Vagina (tissue), 2 donors: ENCODE measurements at regions not wholly inside any gene's neighbourhood (a gene's known extent, or its start where the extent isn't known, plus 50 kb on each side); places are given as distances from the start of the nearest gene placed in this dataset.

Experiments used
- CTCF ChIP-seq, 3 experiments: fragments of 450-650 bp in 2 of 3; fragments of 200-600 bp in 1 of 3; sonication (generic) in 1 of 3; IDR thresholded peaks; one replicate each; pipeline ENCODE4 v1.5.1; 2017 to 2019; ENCODE audit warnings: antibody characterized with exemption in 3 of 3, mild to moderate bottlenecking in 2 of 3, moderate library complexity in 2 of 3
- POLR2A ChIP-seq, 2 donors: fragments of 450-650 bp; IDR thresholded peaks; one replicate each; pipeline ENCODE4 v1.6.1; 2017; ENCODE audit warnings: antibody characterized with exemption in 2 of 2, mild to moderate bottlenecking in 2 of 2, moderate library complexity in 2 of 2
- POLR2AphosphoS5 ChIP-seq, 2 donors: sonication (generic); formaldehyde crosslinking; IDR thresholded peaks; one replicate each; pipeline ENCODE4 v1.9.0; 2017; ENCODE audit warnings: antibody characterized with exemption in 2 of 2, mild to moderate bottlenecking in 2 of 2, low read depth in 1 of 2; ENCODE audit not compliant: insufficient read depth in 1 of 2

GRCh38 chr14:87067591-87067990, 925.4 kb downstream of the GALC start:
- TF ChIP-seq CTCF (IDR thresholded peaks at IDR 0.05) = no peak
- no peak for TF ChIP-seq POLR2A (IDR thresholded peaks at IDR 0.05)
- no peak for TF ChIP-seq POLR2AphosphoS5 (IDR thresholded peaks at IDR 0.05; ENCODE audit: insufficient read depth in 1 of 2, low read depth in 1 of 2)
